NCI-H146 (cell line): ENCODE measurements at regions not wholly inside any gene's neighbourhood (a gene's known extent, or its start where the extent isn't known, plus 50 kb on each side); places are given as distances from the start of the nearest gene placed in this dataset.

Experiments
- DNase-seq: peaks from one replicate; lab custom pipeline; 2025; lab: John Stamatoyannopoulos, UW

DNA sequence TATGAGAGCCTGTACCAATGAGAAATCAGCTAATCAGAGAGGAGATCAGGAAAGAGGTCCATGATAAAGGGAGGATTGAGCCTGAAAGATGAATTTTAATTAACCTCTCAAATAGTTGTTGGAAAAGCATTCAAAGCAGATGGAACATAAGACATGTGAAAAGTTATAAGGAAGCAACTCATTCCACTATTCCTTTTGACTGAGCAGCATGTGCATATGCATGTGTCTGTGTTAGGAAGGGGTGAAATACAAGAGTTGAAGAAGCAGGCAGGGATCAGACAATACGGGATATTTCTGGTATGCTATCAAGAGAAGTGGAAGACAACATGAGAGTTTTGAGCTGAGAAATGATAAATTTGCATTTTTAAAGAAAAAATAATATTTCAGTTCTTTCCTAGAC is 624.8 kb upstream of the PTCHD4 start:
- DNase-seq: no peak

DNA sequence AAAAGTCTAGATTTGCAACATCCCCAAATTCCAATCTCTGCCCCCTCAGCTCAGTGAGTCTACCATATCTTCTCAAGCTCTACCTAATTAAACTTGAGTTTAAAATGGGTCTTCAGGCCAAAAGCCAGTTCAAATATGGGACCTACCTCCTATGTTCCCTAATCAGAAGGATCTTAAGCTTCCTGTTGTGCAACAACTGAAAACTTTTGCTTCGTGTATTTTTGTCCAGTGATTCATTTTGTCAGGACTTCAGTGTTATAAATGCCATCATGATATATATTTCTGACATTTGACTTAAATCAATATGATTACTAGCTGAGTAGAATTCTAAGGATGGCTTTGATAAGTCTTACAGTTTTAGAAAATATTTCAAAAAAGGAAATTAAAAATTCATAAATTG is 622.6 kb upstream of the PTCHD4 start:
- no peak for DNase-seq

DNA sequence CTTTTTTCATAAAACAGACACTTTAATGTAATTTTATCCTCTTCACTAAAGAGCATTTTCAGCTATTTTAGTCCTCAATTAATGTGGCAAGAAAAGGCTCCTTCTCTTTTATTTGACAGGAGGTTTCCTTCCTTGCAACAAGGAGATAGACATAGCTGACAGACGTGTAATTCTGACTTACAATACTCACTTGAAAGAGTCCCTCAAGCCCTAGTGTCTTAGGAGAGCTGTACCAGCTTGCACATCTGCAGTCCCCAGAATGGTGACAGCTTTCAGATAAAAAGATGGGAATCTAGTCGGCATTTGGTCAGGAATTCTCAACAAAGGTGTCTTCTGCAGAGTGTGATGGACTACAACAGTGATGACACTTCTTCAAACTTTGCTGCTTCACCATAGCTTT is 603.7 kb upstream of the PTCHD4 start:
- DNase-seq: peak; percentile 58

DNA sequence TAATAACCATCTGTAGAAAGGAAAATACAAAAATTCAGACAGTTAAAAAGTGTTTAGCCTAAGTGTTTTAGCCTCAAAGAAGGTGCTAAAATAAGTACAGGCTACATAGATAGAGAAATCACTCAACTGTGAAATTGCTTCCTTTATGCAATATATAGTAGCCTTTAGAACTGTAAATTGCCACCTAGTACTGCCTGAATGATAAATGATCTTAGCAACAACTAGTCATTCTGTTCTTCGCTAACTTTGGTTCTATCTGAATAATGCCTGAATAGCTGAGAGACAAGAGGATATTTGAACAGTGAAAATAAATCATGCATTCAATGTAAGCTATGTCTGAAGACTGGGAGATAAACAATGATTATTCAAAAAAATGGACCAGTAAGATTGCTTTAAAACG is 603.3 kb upstream of the PTCHD4 start:
- DNase-seq: peak; percentile 90

DNA sequence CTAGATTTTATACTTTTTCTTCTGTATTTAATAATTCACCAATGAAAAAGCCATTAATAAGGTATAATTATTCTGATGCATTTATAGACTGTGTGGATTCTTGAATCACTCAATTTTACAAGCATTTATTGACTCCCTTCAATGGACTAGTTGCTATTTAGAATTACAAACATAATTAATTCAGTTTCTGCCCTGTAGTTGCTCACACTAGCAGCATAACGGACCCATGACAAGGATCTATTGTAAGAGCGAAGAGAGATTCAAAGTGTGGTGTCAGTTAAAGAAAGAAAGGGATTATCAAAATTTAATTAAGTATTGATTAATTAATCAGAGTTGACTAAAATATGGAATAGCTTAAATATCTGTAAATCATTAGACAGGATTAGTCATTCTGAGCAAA is 602.6 kb upstream of the PTCHD4 start:
- peak; percentile 58 for DNase-seq

DNA sequence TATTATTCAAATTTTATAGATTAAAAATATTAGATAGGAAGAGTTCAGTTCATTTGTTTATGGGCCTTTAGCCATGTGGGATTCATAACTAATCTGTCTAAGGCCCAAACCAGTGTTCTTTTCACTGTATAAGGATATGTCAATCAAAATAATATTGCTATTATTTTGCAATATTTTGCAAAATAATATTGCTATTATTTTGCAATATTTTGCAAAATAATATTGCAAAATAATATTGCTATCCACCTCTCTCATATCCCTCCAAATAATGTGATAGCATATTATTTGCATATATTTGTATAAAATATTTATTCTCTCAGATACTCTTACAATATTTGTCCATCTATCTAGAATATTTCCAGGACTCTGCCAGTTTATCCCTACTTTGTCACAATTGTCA is 595.3 kb upstream of the PTCHD4 start:
- DNase-seq: no peak

DNA sequence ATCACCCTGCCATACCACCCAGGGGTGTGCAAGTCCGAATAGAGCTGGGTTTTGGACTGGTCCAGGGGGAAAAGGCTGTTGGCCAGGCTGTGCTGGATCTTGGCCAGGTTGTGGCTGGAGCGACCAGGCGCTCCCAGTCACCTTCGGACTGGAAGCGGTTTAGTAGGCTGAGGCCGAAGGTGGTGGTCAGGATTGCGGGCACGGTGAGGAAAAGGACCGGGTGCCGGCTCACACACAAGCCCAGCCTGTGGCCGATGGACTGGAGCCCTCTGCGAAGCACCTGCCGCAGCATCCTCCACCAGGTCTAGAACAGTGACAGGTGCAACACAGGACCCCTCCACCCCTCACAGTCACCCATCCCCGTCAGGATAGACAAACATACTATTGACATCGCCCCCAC is 590.6 kb upstream of the PTCHD4 start:
- DNase-seq: no peak

DNA sequence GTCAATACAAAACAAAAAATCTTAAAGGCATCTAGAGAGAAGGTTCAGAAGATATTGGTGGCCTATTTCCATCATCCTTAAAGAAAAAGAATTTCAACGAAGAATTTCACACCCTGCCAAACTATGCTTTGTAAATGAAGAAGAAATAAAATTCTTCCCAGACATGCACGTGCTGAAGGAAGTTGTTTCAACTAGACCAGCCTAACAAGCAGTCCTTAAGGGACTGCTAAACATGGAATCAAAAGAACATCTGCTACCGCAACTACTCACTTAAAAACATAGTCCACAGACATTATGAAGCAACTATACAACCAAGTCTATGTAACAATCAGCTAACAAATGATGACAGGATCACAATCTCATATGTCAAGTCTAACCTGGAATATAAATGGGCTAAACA is 584.9 kb upstream of the PTCHD4 start:
- DNase-seq: no peak

DNA sequence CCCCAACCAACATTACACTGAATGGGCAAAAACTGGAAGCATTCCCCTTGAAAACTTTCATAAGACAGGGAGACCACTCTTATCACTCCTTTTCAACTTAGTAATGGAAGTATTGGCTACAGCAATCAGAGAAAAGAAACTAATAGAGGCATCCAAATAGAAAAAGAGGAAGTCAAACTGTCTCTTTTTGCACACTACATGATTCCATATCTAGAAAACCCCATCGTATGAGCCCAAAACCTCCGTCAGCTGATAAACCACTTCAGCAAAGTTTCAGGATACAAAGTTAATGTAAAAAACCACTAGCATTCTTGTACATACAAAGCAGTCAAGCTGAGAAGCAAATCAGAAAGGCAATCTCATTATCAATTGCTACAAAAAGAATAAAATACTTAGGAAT is 580.4 kb upstream of the PTCHD4 start:
- DNase-seq: no peak

DNA sequence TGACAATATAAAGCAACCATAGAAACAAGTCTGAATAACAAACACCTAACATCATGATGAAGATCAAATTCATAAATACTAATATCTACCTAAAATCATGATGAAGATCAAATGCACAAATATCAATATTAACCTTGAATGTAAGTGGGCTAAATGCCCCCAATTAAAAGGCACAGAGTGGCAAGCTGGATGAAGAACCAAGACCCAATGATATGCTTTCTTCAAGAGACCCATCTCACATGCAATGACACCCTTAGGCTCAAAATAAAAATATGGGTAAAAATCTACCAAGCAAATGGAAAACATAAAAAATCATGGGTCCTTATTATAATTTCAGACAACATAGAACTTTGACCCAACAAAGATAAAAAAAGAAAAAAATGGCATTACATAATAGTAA is 578.5 kb upstream of the PTCHD4 start:
- DNase-seq: no peak

DNA sequence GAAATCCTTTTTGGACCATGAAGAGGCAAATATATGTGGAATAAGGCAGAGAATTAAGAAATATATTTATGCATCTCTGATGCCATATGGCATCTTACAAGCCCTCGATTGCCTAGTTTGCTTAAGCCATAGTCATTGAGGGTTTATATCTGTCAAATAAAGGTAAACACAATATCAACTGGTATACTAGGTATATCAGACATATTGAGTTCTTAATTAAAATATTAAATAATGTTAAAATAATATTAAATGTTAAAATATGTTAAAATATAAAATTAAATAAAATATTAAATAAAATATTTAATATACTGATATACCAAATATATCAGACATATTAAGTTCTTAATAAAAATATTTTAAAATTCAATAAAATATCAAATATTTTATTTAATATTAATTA is 567.4 kb upstream of the PTCHD4 start:
- no peak for DNase-seq

DNA sequence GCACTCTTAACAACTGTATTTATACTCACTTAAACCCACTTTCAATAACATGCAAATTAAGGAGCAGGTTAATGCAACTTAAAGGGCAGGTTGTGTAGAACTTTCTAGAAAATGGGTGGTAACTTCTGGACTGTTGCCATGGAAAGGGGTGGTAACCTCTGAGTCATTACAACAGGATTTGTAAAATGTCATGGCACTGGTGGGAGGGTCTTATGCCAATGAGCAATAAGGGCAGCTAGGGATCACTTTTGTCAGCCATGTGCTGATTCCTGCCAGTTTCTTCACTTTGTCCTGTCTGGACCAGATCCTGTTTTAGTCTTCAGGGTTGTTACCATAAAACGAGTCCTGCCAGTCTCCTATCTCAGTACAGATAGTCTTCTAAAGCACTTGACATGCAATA is 560.5 kb upstream of the PTCHD4 start:
- no peak for DNase-seq

DNA sequence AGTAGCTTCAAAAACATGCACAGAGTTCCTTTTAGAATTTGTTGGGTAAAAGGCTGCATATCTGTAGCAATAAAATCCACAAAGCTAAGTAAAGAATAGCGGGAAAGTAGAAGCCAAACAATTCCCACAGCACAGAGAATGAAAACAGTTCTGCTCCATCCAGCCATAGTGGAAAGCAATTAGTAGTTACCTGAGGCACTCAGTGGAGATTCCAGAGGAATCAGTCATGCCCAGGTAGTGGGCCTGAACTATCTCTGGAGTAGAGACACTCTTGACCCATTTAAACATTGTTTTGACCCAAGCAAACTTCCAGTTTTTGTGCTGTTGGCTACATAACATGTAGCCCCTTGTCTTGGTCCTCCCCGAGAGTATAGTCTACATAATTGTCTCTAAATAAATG is 559.5 kb upstream of the PTCHD4 start:
- DNase-seq: no peak

DNA sequence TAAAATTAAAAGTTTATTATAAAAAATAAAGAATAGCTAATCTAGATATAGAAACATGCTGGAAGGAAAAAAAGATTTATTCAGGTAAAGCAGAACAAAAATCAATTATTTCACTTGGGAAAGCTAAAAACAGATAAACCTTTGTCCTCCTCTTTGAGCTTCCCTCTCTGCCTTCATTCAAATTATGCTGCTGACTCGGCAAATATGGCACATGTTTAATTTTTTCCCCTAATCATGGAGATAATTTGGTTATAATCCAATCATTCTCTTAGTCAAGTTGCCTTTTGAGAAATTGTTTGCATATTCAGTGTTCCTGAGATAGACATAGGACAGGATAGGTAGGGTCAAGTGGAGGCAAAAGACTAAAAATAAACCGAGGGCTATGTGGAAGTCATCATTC is 556.8 kb upstream of the PTCHD4 start:
- no peak for DNase-seq

DNA sequence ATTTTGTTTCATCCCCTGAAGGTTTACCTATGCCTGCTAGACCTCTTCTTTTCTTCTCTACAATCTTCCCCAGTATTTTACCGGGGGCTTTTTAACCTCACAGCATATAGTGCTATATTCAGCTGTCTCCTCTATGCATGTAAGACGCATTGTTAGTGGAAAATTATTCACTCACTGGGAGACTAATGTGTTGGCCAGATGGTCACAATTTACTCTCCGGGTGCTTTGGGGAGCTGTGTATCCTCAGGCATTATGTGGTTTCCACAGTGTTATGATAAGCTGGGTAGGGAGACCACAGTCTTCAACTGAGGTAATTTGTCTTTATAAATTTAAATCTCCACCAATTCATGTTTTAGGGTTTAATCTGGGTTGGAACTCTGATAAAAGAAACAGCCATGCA is 553.8 kb upstream of the PTCHD4 start:
- peak; percentile 94 for DNase-seq

DNA sequence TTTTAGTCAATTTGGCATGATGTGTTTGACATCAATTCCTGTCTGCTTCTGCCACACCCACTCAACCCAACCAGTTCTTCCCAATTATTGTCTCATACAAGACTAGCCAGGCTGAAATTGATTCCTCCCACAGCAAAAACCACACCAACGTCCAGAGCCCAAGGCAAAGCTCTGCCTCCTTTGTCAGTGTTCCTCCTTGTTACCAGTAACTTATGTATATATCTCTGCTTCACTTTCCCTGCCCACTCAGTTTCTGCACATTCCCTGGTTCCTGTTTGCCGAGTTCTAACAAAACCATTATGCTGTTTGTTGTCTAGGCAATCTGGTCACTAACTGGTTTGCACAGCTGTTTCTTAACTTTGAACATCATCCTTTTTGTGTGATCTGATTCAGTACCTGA is 547.9 kb upstream of the PTCHD4 start:
- peak; percentile 66 for DNase-seq

DNA sequence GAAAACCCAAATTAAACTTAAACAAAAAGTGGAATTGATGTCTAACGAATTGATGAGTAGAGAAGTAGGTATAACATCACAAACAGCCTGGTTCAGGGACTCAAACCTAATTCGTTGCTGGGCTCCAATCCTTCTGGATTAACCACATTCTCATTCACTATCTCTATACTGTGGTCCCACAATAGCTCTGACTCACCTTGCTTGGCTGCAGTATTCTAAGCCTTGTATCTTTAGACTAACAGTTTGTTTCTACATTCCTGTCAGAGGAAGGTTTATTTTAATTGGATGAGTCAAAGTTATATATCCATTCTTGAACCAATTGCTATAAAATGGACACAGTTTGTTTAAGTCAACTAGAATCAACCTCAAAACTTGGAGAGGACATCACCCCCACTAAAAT is 530.5 kb upstream of the PTCHD4 start:
- no peak for DNase-seq

DNA sequence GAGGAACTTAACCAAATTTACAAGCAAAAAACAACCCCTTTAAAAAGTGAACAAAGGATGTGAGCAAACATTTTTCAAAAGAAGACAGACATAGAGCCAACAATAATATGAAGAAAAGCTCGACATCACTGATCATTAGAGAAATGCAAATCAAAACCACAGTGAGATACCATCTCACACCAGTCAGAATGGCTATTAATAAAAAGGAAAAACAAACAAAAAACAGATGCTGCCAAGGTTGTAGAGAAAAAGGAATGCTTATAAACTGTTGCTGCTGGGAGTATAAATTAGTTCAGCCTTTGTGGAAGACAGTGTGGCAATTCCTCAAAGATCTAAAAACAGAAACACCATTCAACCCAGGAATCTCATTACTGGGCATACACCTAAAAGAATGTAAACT is 527.8 kb upstream of the PTCHD4 start:
- DNase-seq: peak; percentile 14

DNA sequence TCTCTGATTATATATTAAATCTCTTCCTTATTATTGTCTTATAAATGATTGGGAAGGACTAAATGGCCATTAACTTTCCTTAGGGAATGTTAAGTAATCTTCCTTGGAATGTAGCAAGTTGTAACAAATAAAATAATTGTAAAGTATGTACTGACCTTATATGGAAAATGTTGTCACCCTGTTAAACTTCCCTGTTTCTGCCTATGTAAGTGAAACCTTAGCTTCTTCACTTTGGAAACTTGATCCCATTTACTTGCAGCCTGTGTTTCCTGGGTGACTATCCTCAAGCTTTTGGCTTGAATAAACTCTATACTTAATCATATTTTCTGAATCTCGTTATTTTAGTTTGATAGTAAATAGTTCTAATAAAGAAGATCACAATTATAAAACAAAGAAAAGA is 519.5 kb upstream of the PTCHD4 start:
- no peak for DNase-seq

DNA sequence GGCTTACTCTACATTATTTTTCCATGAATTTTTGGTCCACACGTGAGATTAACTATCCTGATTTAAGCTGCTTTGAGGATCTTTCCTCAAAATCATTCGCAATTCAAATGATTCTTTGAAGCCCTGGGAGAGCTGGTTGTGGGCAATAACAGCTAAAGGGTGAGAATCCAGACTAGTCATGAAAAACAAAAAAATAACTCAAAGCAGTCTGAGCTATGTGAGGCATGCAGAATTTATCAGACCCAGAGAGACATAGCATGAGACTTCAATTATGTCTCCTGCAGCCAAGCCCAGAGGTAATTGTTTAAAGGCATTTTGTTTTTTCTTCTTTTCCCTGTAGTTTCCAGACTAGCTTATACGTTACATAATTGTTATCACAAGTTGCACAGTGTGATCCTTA is 517.3 kb upstream of the PTCHD4 start:
- no peak for DNase-seq

DNA sequence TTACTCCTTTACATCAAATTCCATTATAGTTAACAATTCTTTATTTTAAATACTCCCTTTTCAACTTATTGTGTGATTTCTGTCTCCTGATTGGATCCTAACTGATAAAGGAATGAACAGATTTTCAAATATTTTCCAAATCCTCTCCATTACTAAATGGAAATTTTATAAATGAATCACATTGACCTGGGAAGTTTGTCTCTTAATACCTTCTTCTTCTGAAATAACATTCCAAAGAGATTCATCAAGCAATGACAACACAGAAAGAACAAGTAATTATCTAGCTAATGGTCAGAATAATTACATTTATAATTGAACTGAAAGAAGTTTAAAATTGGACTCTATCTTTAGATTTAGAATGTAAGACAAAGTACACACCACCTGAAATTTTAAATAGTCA is 515.4 kb upstream of the PTCHD4 start:
- no peak for DNase-seq

DNA sequence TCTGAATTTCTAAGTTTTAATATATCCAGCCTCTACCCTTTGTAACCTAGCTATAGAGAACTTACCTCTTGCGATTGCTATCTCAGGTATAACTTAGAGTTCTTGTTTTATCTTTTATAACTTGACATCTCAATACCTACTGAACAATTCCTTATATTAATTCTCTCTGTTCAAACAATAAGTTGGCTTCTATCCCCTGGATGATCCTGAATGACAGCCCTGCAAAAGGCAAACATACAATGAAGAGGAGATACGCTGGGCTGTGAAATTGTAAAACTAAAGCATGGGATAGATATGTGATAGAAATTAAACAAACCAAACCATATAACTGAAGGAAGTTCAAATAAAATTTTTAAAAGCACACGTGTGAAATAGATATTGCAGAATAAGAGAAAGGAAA is 513.6 kb upstream of the PTCHD4 start:
- no peak for DNase-seq

DNA sequence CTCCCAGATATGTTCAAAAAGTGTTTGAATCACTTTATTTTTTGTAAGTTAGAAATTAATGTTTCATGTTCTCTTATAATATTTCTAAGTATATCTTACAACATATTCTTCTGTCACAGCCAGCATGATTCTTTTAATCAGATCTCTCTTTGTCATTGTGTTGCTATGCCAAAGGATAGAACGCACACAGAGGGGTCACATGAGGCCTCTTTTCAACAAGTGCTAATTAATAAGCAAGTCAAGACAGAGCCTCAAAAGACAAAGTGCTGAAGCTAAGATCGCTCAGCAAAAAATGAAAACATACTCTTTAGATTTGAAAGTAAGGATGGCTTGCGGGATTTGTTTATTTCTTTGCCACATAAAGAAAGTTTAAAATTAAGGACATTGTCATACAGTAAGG is 508.8 kb upstream of the PTCHD4 start:
- peak; percentile 29 for DNase-seq

DNA sequence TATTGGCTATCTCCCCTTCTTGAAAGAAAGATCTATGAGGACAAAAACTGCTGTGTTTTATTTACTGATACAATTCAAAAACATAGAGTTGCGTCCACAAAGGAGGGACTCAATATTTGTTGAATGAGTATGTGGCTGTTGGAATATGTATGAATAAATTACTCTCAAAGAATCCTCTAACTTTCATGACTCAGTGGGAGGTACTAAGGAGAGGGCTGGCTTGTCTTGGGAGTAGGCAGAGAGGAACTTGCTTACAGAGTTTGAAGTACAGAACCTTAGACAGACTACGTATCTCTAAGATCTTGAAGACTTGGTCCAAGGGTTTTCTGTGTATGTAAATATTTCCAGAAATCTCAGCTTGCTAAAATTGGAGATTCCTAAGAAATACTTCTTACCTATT is 504.0 kb upstream of the PTCHD4 start:
- no peak for DNase-seq

DNA sequence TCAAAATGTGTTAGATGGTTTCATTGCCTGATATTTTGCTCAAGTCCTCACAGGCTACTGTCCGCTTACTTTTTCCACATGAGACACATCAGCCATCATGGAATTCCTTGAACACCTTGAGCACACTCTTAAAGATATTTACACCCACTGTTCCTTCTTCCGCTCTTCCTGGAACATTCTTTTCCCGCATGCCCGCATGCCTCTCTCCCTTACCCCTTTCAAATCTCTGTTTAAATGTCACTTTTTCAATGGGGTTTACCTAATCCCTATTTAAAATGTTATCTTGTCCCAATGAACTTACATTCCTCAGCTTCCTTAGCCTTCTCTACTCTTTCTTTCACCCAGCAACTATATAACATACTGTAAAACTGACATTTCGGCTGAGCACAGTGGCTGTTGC is 503.3 kb upstream of the PTCHD4 start:
- no peak for DNase-seq
